Activated effector memory CD4-positive, alpha-beta T cell treated with anti-CD3 and anti-CD28 coated beads, Interleukin-2, amount 50 U/mL, for 16 hours (primary cell): ENCODE measurements at regions not wholly inside any gene's neighbourhood (a gene's known extent, or its start where the extent isn't known, plus 50 kb on each side); places are given as distances from the start of the nearest gene placed in this dataset.

Source experiments
- DNase-seq: peaks from one replicate; pipeline ENCODE4 v3.0.0-alpha.2; 2020

GRCh38 chr14:54322701-54323337, 74.0 kb upstream of the CDKN3 start:
- no peak for DNase-seq

GRCh38 chr14:54325766-54326165, 71.0 kb upstream of the CDKN3 start:
- DNase-seq, result no peak

DNA sequence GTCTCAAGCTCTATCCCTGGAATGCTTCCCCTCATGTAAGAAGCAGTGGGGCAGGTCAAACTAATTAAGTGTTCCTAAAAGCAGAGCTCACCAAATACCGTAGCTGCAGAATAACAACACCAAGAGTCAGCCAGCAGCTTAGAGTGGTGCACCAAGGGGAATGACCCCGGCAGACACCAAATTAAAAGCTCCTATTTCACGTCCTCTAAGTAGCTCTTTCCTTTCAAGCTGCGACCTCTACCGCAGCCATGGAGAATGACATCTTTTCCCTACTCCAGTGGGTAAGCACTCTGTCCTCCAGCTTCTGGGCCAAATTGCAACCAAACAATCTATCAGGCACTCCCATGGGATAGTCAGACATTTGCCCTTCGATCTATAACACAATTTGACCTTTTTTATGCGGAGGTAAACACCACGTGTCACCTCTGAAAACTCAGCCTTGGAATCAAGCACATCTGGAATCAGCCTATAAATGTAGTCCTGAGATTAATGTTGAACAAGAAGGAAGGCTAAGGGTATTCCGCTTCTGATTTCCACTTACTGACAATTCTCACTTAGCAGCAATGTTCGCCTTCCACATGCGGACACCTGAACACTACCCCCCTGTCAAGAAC, 67.6 kb upstream of the CDKN3 start:
- DNase-seq, result no peak

GRCh38 chr14:54330876-54331275, 65.9 kb upstream of the CDKN3 start:
- no peak for DNase-seq

DNA sequence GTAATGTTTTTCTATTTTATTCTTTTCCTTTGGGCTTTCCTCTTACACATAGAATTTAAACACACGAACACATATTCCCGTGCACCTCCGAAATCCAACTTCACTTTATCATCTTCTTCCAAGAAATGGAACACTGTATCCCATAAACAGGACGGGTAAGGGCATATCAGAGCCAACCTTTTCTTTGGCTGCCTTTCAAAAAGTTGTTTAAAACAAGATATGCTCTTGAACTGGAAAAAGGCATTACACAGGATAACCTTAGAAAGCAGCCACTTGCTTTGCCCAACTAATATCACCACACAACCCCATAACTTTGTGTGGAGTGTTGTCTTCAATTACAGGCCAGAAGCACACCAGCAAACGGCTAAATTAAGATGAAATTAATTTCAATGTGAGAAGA, 65.3 kb upstream of the CDKN3 start:
- DNase-seq, result no peak

DNA sequence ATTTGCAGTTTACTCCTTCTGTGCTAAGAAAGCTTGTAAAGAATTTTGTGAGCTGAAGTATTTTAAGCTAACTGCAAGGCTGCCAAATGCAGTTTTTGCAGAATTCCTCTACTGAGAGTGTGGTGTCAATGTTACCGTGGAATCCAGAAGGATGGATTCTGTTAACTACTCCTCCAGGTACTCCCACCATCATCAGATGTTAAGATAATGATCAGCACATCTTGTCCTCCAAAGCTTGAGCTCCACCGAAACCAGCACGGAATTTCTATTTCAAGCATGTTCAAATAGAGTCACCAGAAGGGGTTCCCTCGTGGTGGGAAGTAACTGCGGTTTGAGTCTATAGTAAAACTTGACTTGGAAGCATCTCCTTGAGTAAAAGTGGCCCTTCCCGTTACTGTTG, 64.3 kb upstream of the CDKN3 start:
- no peak for DNase-seq

DNA sequence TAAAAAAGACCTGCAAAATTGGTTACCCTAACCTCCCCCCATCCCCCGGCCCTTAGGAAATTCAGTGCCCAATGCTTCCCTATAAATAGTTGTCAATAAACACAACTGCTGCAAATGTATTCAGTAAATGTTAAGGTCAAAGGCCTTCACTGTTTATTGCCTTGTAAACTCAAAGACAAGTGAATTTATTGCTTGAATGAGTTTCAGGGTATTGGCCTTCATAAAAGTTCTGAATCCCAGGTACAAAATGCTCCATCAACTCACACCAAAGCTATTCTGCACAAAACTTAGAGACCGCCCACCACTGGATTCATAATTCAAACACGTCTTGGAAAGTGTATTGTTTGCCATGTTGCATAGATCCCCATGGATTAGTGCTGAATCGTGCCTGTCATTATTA, 63.3 kb upstream of the CDKN3 start:
- DNase-seq, result no peak

DNA sequence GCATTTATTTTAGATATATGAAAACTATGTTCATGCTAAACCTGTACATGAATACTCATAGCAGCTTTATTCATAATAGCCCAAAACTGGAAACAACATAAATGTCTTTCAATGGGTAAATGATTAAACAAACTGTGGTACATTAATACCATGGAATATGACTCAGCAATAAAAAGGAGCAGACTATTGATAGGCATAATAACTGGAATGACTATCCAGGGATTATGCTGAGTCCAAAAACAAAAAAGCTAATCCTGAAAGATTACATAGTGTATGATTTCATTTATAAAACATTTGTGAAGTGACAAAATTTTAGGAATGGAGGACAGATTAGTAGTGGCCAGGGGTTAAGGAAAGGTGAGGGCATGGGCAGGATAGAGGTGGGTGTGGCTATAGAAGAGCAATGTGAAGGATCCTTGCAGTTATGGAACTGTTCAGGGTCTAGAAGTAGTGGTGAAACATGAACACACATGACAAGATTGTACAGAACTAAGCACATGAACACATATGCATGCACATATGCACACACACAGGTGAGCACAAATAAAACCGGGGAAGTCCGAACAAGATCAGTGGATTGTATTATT, 61.1 kb upstream of the CDKN3 start:
- DNase-seq, result no peak

DNA sequence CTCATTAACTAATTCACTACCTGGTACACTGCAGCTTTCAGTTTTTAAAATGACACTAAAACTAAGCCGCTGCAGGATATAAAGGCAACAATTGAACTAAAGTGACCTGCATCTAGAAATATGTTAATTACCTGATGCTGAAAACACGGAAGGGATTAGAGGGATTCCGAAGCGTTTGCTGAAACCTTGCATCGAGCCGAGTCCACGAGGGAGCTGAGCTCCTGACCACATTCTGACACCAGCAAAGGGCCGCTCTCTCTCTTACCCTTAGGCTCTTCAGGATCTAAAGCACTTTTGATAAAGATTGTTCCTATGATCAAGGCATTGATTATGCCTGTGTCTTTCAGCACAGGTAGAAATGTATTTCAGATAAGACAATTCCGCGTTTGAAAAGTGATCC, 59.5 kb upstream of the CDKN3 start:
- no peak for DNase-seq

DNA sequence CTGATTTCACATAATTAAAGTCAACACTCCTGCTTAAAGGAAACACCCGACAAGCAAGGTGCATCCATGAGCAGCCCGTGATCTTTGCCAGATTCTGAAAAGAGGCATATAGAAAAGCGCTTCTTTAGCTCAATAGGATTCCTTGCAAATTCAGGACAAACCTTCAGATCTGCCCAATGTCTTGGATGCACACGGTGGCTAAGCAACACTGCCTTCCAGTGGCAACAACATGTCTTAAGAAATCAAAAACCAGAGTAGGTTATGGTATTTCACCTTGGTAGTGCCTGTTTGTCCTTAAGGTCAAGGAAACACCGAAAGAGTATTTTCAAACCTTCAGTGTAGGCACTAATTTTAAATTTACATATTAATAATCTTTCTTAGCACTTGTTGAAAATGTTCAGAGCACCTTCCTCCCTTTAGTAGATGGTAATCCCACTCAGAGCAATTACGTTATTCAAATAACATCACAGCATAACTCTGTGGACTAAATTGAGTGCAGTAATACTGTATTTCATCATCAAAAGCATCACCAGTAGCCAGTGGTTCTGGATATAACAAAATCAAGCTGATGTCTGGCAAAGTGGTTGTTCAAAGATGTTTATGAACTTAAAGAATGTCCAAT, 58.0 kb upstream of the CDKN3 start:
- DNase-seq, result no peak

- DNase-seq, result no peak
Measured at GRCh38 chr14:54339771-54340170, 57.0 kb upstream of the CDKN3 start.

DNA sequence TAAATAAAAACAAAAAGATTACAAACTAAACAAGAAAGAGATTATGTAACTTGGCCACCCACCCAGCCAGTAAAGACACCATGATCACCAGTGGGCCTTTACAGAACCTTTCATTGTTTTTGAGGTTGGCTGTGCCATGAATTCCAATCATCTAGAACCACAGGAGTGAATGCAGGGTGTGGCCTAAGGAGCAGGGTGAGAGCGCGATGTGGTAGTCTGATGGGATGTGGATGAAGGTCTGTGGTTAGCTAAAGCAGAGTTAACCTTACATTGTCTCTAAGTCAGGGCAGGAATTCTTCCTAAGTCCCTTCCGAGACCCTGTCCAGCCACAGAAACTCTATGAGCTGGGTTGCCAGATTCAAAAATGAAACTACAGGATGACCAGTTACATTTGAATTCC, 54.0 kb upstream of the CDKN3 start:
- DNase-seq, result no peak

DNA sequence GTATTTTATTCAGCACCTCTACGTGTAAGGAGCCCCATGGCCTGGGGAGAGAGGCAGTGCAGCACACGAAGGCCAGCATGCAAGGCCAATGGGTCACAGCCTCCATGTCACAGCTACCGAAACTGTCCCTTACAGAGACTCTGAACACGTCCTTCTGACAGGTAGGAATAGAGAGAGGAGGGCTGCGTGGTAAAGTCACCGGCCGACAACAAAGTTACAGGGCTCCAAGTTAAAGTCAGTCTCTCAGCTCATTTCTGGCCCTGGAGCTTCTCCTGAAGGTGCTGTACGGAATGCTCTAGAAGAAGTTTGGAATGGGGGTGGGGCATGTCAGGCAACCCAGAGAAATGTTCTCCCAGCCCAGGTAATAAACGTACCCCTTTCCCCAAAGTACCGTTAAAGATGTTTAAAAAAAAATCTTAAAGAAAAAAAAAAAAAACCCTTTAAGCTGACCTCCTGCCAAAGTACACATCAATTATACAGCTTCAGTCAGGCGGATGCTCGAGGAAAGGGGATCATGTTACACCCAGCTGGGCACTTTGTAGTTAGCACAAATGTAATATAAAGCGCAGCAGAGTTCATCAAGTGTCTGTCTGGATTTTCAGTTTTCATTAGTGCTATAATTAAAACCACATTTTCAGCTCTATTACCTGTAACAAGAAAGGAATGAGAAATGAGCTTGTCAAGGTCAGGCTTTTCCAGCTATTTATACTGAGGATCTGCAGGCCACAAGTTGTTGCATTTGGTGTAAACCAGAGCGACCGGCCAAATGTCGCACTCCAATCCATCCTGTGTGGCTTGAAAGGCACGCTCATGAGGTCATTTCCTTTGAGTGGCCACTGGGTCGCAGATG, 53.3 kb upstream of the CDKN3 start:
- no peak for DNase-seq

- no peak for DNase-seq
Measured at GRCh38 chr14:54344445-54344844, 52.4 kb upstream of the CDKN3 start.

GRCh38 chr14:54346257-54346656, 50.5 kb upstream of the CDKN3 start:
- no peak for DNase-seq
